K562 (cell line): ENCODE measurements at regions not wholly inside any gene's neighbourhood (a gene's known extent, or its start where the extent isn't known, plus 50 kb on each side); places are given as distances from the start of the nearest gene placed in this dataset.

Experiments used
- ATAC-seq: fragments of 200-7000 bp; cut with Tn5 transposase; 3 replicates; pipeline ENCODE4 v1.9.1; 2020; ENCODE audit warnings: moderate library complexity
- BruUV-seq: library from RNA; stranded (reverse); fragments of 400-500 nt; replicated peaks from 2 replicates; lab custom pipeline; 2021; lab: Mats Ljungman, UMichigan
- CTCF ChIA-PET: fragments of 300-600 bp; formaldehyde crosslinking; extraction: SDS; loops from one replicate; lab custom pipeline; 2021; ENCODE audit warnings: low intra/inter-chr PET ratio; lab: Yijun Ruan, JAX
- POLR2A ChIA-PET: fragments of 300-600, 350-650 bp; sonication (Branson Sonifier 250); formaldehyde crosslinking; extraction: SDS; loops from one replicate; lab custom pipeline; 2021; ENCODE audit warnings: antibody characterized with exemption, inconsistent platforms; lab: Yijun Ruan, JAX
- DNase-seq, 4 experiments: peaks; one replicate each; pipeline versions ENCODE4 v3.0.0 to v3.0.0-alpha.2; 2011 to 2018; ENCODE audit warnings: low spot score in 3 of 4, mixed read lengths in 3 of 4; ENCODE audit errors: extremely low read depth in 1 of 4
- FAIRE-seq: peaks from 2 replicates; lab custom pipeline; 2011; peaks lifted over from hg19 to GRCh38; lab: Jason Lieb, UNC
- H2AFZ ChIP-seq: 2 replicates; pipeline ENCODE4 v1.6.0; 2011; ENCODE audit warnings: low read depth, low read length, control low read depth, inconsistent platforms
- H3K27ac ChIP-seq: fragments of 200-600 bp; 3 replicates; pipeline ENCODE4 v1.8.0; 2011; ENCODE audit warnings: low read depth, mild to moderate bottlenecking, control low read depth, inconsistent platforms, low read length, moderate library complexity, mixed read lengths; ENCODE audit errors: extremely low read depth
- H3K27me3 ChIP-seq, 2 experiments: fragments of 300-600 bp in 1 of 2; 2 replicates in 1 of 2; 3 replicates in 1 of 2; pipeline versions ENCODE4 v1.6.0 to v1.8.0; 2011; ENCODE audit warnings: inconsistent platforms in 2 of 2, low read length in 2 of 2, mild to moderate bottlenecking in 1 of 2, mixed read lengths in 1 of 2, moderate library complexity in 1 of 2; ENCODE audit not compliant: control insufficient read depth in 2 of 2, insufficient read depth in 2 of 2
- H3K36me3 ChIP-seq: fragments of 300-600 bp; 3 replicates; pipeline ENCODE4 v1.8.0; 2011; ENCODE audit warnings: mild to moderate bottlenecking, low read length, inconsistent platforms; ENCODE audit not compliant: control insufficient read depth, insufficient read depth
- H3K4me1 ChIP-seq, 2 experiments: fragments of 200-600 bp in 1 of 2; replicated peaks in 1 of 2; 2 replicates in 1 of 2; 3 replicates in 1 of 2; pipeline versions ENCODE4 v1.5.1 to v1.8.0; 2011; ENCODE audit warnings: inconsistent platforms in 2 of 2, low read length in 2 of 2, mild to moderate bottlenecking in 1 of 2, mixed read lengths in 1 of 2, moderate library complexity in 1 of 2; ENCODE audit not compliant: control insufficient read depth in 2 of 2, insufficient read depth in 2 of 2
- H3K4me2 ChIP-seq: 2 replicates; pipeline ENCODE4 v1.6.1; 2011; ENCODE audit warnings: low read length, control low read depth, inconsistent platforms, mixed read lengths; ENCODE audit not compliant: insufficient read depth
- H3K4me3 ChIP-seq: fragments of 200-600 bp; sonication (generic), shearing (Covaris generic); 2 replicates; pipeline ENCODE4 v1.5.1; 2016; ENCODE audit warnings: control low read depth, inconsistent platforms
- H3K79me2 ChIP-seq: fragments of 200-600 bp; 3 replicates; pipeline ENCODE4 v1.8.0; 2011; ENCODE audit warnings: low read length, inconsistent platforms; ENCODE audit not compliant: control insufficient read depth, insufficient read depth
- H3K9ac ChIP-seq, 2 experiments: 2 replicates each; pipeline versions ENCODE4 v1.6.0 to v1.6.1; 2011; ENCODE audit warnings: low read depth in 2 of 2, low read length in 2 of 2, control low read depth in 1 of 2, inconsistent platforms in 1 of 2, mild to moderate bottlenecking in 1 of 2, mixed read lengths in 1 of 2; ENCODE audit not compliant: insufficient read depth in 1 of 2
- H3K9me1 ChIP-seq: one replicate; pipeline ENCODE4 v1.6.0; 2011; ENCODE audit warnings: inconsistent platforms, mild to moderate bottlenecking, low read length, moderate library complexity; ENCODE audit not compliant: control insufficient read depth, insufficient read depth
- H3K9me3 ChIP-seq: replicated peaks from 2 replicates; pipeline ENCODE4 v1.5.1; 2011; ENCODE audit warnings: low read depth, low read length, inconsistent platforms; ENCODE audit not compliant: control insufficient read depth, insufficient read depth
- H4K20me1 ChIP-seq: replicated peaks from 2 replicates; pipeline ENCODE4 v1.6.1; 2011; ENCODE audit warnings: low read length, inconsistent platforms, mixed read lengths; ENCODE audit not compliant: control insufficient read depth, insufficient read depth
- BHLHE40 ChIP-seq: IDR thresholded peaks from 2 replicates; pipeline ENCODE4 v1.6.1; 2011; ENCODE audit warnings: low read length, improper control_type of control experiment
- COPS2 ChIP-seq: fragments of 450-650 bp; conservative IDR thresholded peaks from 2 replicates; pipeline ENCODE4 v1.6.1; 2016; ENCODE audit warnings: mild to moderate bottlenecking, moderate library complexity
- EP400 ChIP-seq: fragments of 450-650 bp; IDR thresholded peaks from 2 replicates; pipeline ENCODE4 v1.6.1; 2017; ENCODE audit warnings: antibody characterized with exemption, mild to moderate bottlenecking, moderate library complexity
- MAFG ChIP-seq: fragments of 450-650 bp; conservative IDR thresholded peaks from 2 replicates; pipeline ENCODE4 v1.6.1; 2016; ENCODE audit warnings: missing genetic modification characterization, missing compliant biosample characterization
- NBN ChIP-seq: fragments of 450-650 bp; IDR thresholded peaks from 2 replicates; pipeline ENCODE4 v1.6.1; 2016; ENCODE audit warnings: low read depth, mild to moderate bottlenecking
- PHF20 ChIP-seq: fragments of 450-650 bp; IDR thresholded peaks from 2 replicates; pipeline ENCODE4 v1.6.1; 2018; ENCODE audit not compliant: partially characterized antibody
- SMARCE1 ChIP-seq: fragments of 450-650 bp; IDR thresholded peaks from 2 replicates; pipeline ENCODE4 v1.7.1; 2016; ENCODE audit warnings: mild to moderate bottlenecking
- SNRNP70 ChIP-seq: fragments of 200-400 bp; formaldehyde crosslinking; optimal IDR thresholded peaks from 2 replicates; pipeline ENCODE3; 2017; ENCODE audit warnings: low read depth, low read length
- TFAM ChIP-seq: fragments of 250-450 bp; sonication (Bioruptor Pico); conservative IDR thresholded peaks from 2 replicates; pipeline ENCODE4 v1.5.0; 2021; ENCODE audit warnings: mild to moderate bottlenecking, moderate library complexity
- THRAP3 ChIP-seq: fragments of 450-650 bp; IDR thresholded peaks from 2 replicates; pipeline ENCODE4 v1.6.1; 2016; ENCODE audit warnings: mild to moderate bottlenecking, inconsistent platforms, borderline replicate concordance
- ZNF175 ChIP-seq: fragments of 200-800 bp; sonication (Bioruptor generic); IDR thresholded peaks from 2 replicates; pipeline ENCODE4 v1.6.1; 2016; ENCODE audit warnings: low read depth, mild to moderate bottlenecking, missing genetic modification characterization, missing compliant biosample characterization
- in situ Hi-C: fragments of 300-500 bp; cut with MboI; formaldehyde crosslinking; loops from 4 replicates; pipeline ENCODE4 v1.15.0; 2018; ENCODE audit warnings: inconsistent platforms, mixed read lengths
- intact Hi-C: fragments of 100-400 bp; cut with micrococcal nuclease; formaldehyde crosslinking; loops from 2 replicates; pipeline ENCODE4 v1.14.2; 2022
- TF ChIP-seq, protein P1 (sequence below): fragments of 450-650 bp; formaldehyde crosslinking; IDR thresholded peaks from 2 replicates; pipeline ENCODE4 v1.4.0; 2020; ENCODE audit warnings: mild to moderate bottlenecking, moderate library complexity
- TF ChIP-seq, protein P2 (sequence below): fragments of 450-650 bp; IDR thresholded peaks from 2 replicates; pipeline ENCODE4 v1.6.1; 2016
- TF ChIP-seq, protein P3 (sequence below), 2 experiments: IDR thresholded peaks; 2 replicates each; pipeline ENCODE4 v1.6.1; 2011; ENCODE audit warnings: borderline replicate concordance in 1 of 2, control low read depth in 1 of 2, low read depth in 1 of 2, low read length in 1 of 2, mild to moderate bottlenecking in 1 of 2, mixed read lengths in 1 of 2, moderate library complexity in 1 of 2; ENCODE audit not compliant: insufficient read depth in 1 of 2, insufficient read length in 1 of 2, poor library complexity in 1 of 2, severe bottlenecking in 1 of 2; ENCODE audit errors: extremely low read depth in 1 of 2
- TF ChIP-seq, protein P4 (sequence below): sonication (generic); formaldehyde crosslinking; IDR thresholded peaks from 2 replicates; pipeline ENCODE4 v1.8.0; 2022; ENCODE audit warnings: mild to moderate bottlenecking, missing genetic modification reagents, borderline replicate concordance

GRCh38 chr11:23611726-23612125 is 751.5 kb upstream of the CCDC179 start (continued):
- TF ChIP-seq, protein P1, sequence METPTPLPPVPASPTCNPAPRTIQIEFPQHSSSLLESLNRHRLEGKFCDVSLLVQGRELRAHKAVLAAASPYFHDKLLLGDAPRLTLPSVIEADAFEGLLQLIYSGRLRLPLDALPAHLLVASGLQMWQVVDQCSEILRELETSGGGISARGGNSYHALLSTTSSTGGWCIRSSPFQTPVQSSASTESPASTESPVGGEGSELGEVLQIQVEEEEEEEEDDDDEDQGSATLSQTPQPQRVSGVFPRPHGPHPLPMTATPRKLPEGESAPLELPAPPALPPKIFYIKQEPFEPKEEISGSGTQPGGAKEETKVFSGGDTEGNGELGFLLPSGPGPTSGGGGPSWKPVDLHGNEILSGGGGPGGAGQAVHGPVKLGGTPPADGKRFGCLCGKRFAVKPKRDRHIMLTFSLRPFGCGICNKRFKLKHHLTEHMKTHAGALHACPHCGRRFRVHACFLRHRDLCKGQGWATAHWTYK (CRISPR knock-in tag), result no peak

DNA sequence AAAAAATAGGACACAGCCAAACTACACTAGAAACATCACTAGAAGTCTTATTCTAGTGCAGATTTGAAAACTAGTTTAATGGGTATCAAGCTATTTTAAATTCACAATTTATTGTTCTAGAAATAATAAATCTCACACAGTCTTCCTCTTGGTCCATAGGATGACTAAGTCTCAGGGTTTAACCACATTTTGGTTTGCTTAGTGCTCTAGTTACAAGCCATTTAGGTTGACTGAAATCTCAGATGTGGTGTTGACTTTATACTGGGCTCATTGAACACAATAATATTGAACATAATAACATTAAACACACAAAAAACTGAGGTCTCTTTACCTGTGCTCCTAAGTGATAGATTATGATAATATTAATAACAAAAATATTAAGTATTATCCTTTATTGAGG is 760.3 kb upstream of the CCDC179 start:
- no peak overlapping the region for H3K4me3 ChIP-seq
- H3K9ac ChIP-seq, result no peak overlapping the region
- no peak overlapping the region for H3K4me2 ChIP-seq
- TF ChIP-seq SMARCE1, result no peak
- no peak for TF ChIP-seq NBN
- TF ChIP-seq, protein P2, sequence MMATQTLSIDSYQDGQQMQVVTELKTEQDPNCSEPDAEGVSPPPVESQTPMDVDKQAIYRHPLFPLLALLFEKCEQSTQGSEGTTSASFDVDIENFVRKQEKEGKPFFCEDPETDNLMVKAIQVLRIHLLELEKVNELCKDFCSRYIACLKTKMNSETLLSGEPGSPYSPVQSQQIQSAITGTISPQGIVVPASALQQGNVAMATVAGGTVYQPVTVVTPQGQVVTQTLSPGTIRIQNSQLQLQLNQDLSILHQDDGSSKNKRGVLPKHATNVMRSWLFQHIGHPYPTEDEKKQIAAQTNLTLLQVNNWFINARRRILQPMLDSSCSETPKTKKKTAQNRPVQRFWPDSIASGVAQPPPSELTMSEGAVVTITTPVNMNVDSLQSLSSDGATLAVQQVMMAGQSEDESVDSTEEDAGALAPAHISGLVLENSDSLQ, result no peak
- no peak for TF ChIP-seq BHLHE40
- no peak for TF ChIP-seq COPS2
- TF ChIP-seq MAFG (tag), result no peak
- TF ChIP-seq, protein P3, sequence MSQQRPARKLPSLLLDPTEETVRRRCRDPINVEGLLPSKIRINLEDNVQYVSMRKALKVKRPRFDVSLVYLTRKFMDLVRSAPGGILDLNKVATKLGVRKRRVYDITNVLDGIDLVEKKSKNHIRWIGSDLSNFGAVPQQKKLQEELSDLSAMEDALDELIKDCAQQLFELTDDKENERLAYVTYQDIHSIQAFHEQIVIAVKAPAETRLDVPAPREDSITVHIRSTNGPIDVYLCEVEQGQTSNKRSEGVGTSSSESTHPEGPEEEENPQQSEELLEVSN (IDR thresholded peaks at IDR 0.05; ENCODE audit: borderline replicate concordance in 1 of 2, extremely low read depth in 1 of 2, insufficient read depth in 1 of 2, insufficient read length in 1 of 2, low read depth in 1 of 2, low read length in 1 of 2, poor library complexity in 1 of 2, severe bottlenecking in 1 of 2), result no peak
- no peak for TF ChIP-seq THRAP3
- TF ChIP-seq ZNF175 (CRISPR knock-in tag), result no peak
- TF ChIP-seq, protein P4, sequence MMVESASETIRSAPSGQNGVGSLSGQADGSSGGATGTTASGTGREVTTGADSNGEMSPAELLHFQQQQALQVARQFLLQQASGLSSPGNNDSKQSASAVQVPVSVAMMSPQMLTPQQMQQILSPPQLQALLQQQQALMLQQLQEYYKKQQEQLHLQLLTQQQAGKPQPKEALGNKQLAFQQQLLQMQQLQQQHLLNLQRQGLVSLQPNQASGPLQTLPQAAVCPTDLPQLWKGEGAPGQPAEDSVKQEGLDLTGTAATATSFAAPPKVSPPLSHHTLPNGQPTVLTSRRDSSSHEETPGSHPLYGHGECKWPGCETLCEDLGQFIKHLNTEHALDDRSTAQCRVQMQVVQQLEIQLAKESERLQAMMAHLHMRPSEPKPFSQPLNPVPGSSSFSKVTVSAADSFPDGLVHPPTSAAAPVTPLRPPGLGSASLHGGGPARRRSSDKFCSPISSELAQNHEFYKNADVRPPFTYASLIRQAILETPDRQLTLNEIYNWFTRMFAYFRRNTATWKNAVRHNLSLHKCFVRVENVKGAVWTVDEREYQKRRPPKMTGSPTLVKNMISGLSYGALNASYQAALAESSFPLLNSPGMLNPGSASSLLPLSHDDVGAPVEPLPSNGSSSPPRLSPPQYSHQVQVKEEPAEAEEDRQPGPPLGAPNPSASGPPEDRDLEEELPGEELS (CRISPR knock-in tag), result no peak
- no peak for TF ChIP-seq PHF20
- TF ChIP-seq SNRNP70, result no peak
- TF ChIP-seq EP400, result no peak
- TF ChIP-seq TFAM, result no peak
- TF ChIP-seq, all 486 proteins: peak for 0
- no peaks in the 10 kb centered on the region for H3K4me1 ChIP-seq
- ChIA-PET POLR2A (no interaction called here), CTCF (no interaction called here)
- BruUV-seq, result no TSS peak
- in situ Hi-C loops (no loop called here), intact Hi-C loops (no loop called here)
- DNase-seq (no peak), ATAC-seq (no peak), FAIRE-seq (no peak)
- no peak overlapping the region for H2AFZ ChIP-seq
- H3K27me3 ChIP-seq, result no peaks in the 10 kb centered on the region
- H3K79me2 ChIP-seq, result no peaks in the 10 kb centered on the region
- no peak overlapping the region for H3K27ac ChIP-seq
- H3K9me1 ChIP-seq, result no peaks in the 10 kb centered on the region
- no peaks in the 10 kb centered on the region for H3K36me3 ChIP-seq
- H4K20me1 ChIP-seq, result no peaks in the 10 kb centered on the region
- H3K9me3 ChIP-seq, result no peaks in the 10 kb centered on the region
